ENCODE measurements at regions not wholly inside any gene's neighbourhood (a gene's known extent, or its start where the extent isn't known, plus 50 kb on each side); places are given as distances from the start of the nearest gene placed in this dataset.
"Not testable (repeated sequence)": the region's sequence is repeated elsewhere in the genome, so short reads cannot be mapped to it uniquely, and the experiment has no call there.

- DNase-seq (no peak), ATAC-seq (no peak)
- no peaks in the 10 kb centered on the region for H3K27me3 ChIP-seq
- H3K4me3 ChIP-seq = no peak overlapping the region
- intact Hi-C loops (cut with DNase I) = no loop called here
- H3K27ac ChIP-seq = no peak overlapping the region
- H3K4me1 ChIP-seq = no peaks in the 10 kb centered on the region
- TF ChIP-seq, protein P1, sequence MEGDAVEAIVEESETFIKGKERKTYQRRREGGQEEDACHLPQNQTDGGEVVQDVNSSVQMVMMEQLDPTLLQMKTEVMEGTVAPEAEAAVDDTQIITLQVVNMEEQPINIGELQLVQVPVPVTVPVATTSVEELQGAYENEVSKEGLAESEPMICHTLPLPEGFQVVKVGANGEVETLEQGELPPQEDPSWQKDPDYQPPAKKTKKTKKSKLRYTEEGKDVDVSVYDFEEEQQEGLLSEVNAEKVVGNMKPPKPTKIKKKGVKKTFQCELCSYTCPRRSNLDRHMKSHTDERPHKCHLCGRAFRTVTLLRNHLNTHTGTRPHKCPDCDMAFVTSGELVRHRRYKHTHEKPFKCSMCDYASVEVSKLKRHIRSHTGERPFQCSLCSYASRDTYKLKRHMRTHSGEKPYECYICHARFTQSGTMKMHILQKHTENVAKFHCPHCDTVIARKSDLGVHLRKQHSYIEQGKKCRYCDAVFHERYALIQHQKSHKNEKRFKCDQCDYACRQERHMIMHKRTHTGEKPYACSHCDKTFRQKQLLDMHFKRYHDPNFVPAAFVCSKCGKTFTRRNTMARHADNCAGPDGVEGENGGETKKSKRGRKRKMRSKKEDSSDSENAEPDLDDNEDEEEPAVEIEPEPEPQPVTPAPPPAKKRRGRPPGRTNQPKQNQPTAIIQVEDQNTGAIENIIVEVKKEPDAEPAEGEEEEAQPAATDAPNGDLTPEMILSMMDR (IDR thresholded peaks at IDR 0.05) = no peak
- no peak for TF ChIP-seq POLR2A (IDR thresholded peaks at IDR 0.05)
- H3K9me3 ChIP-seq = peaks cover 0 to 10% (median 0%) of the 10 kb centered on the region in 12 donors
- no peaks in the 10 kb centered on the region for H3K36me3 ChIP-seq
Measured at GRCh38 chr12:82600379-82600778, 86.3 kb upstream of the TMTC2 start.

DNA sequence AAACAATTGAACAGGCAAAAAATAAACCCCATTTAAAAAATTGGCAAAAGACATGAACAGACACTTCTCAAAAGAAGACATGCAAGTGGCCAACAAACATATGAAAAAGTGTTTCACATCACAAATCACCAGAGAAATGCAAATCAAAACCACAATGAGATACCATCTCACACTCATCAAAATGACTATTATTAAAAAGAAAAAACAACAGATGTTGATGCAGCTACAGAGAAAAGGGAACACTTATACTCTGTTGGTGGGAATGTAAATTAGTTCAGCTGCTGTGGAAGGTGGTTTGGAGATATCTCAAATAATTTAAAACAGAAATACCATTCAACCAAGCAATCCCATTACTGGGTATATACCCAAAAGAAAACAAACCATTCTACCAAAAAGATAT is 83.1 kb upstream of the TMTC2 start:
- H3K4me1 ChIP-seq; intact Hi-C loops (cut with DNase I); H3K4me3 ChIP-seq; H3K9me3 ChIP-seq; H3K27me3 ChIP-seq; ATAC-seq; H3K36me3 ChIP-seq; DNase-seq; H3K27ac ChIP-seq: not testable (repeated sequence)

DNA sequence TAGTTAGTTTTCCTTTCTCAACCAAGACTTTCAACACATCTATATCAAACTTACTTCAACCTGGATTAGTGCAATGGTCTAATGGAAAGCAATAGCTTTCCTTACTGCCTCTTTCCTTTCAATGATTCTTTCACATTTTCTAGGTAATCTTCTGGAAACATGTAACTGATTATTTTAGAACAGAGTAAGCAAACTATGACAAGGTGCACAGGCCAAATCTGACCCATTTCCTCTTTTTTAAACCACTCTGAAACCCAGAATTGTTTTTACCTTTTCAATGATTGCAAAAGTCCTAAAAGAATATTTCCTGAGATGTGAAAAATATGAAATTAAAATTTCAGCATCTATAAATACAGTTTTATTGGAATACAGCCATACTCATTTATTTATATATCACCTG is 81.6 kb upstream of the TMTC2 start:
- intact Hi-C loops (cut with DNase I) = no loop called here
- no peak for DNase-seq
- no peak for ATAC-seq
- Histone ChIP-seq H3K9me3 (peaks cover 0 to 10% (median 0%) of the 10 kb centered on the region in 12 donors), H3K27me3 (no peaks in the 10 kb centered on the region), H3K36me3 (no peaks in the 10 kb centered on the region), H3K4me1 (no peaks in the 10 kb centered on the region), H3K4me3 (no peak overlapping the region), H3K27ac (no peak overlapping the region)
- TF ChIP-seq, protein P1 (IDR thresholded peaks at IDR 0.05) = no peak
- no peak for TF ChIP-seq POLR2A (IDR thresholded peaks at IDR 0.05)

- ATAC-seq (no peak), DNase-seq (no peak)
- Histone ChIP-seq H3K27me3 (no peaks in the 10 kb centered on the region), H3K9me3 (peaks cover 0 to 7% (median 0%) of the 10 kb centered on the region in 12 donors), H3K27ac (no peak overlapping the region), H3K36me3 (no peaks in the 10 kb centered on the region), H3K4me3 (no peak overlapping the region), H3K4me1 (no peaks in the 10 kb centered on the region)
- TF ChIP-seq, protein P1 (IDR thresholded peaks at IDR 0.05) = no peak
- no peak for TF ChIP-seq POLR2A (IDR thresholded peaks at IDR 0.05)
- intact Hi-C loops (cut with DNase I) = no loop called here
- WGBS, 4 donors = 69 to 74% (median 71%) methylated on average over 1 of the region's 1 CpG
Measured at GRCh38 chr12:82608706-82609105, 78.0 kb upstream of the TMTC2 start.

- no peaks in the 10 kb centered on the region for H3K36me3 ChIP-seq
- 79 to 89% (median 84%) methylated on average over 2 of the region's 2 CpGs for WGBS, 4 donors
- H3K4me1 ChIP-seq = no peaks in the 10 kb centered on the region
- TF ChIP-seq, protein P1 (IDR thresholded peaks at IDR 0.05) = no peak
- TF ChIP-seq POLR2A (IDR thresholded peaks at IDR 0.05) = no peak
- no peak overlapping the region for H3K4me3 ChIP-seq
- no peak for ATAC-seq
- intact Hi-C loops (cut with DNase I) = no loop called here
- H3K9me3 ChIP-seq = no peaks in the 10 kb centered on the region
- no peak for DNase-seq
- H3K27ac ChIP-seq = no peak overlapping the region
- H3K27me3 ChIP-seq = no peaks in the 10 kb centered on the region
Measured at GRCh38 chr12:82609234-82609914, 77.3 kb upstream of the TMTC2 start.

All from heart left ventricle (tissue), 16 donors.